ENCODE measurements at regions not wholly inside any gene's neighbourhood (a gene's known extent, or its start where the extent isn't known, plus 50 kb on each side); places are given as distances from the start of the nearest gene placed in this dataset.

- Histone ChIP-seq H3K27me3 (ENCODE audit: low read depth) (no peaks in the 10 kb centered on the region), H3K36me3 (no peaks in the 10 kb centered on the region), H3K4me3 (no peak overlapping the region), H3K9me3 (replicated peaks) (no peaks in the 10 kb centered on the region), H3K4me1 (no peaks in the 10 kb centered on the region), H3K27ac (replicated peaks) (no peak overlapping the region)
- TF ChIP-seq CTCF (IDR thresholded peaks at IDR 0.05; ENCODE audit: borderline replicate concordance) = no peak
- intact Hi-C loops (cut with micrococcal nuclease) = no loop called here
- DNase-seq = no peak
Observed at GRCh38 chr12:84660139-84660538, 252.5 kb downstream of the SLC6A15 start.

- Histone ChIP-seq H3K27me3 (ENCODE audit: low read depth) (no peaks in the 10 kb centered on the region), H3K36me3 (no peaks in the 10 kb centered on the region), H3K4me3 (no peak overlapping the region), H3K9me3 (replicated peaks) (no peaks in the 10 kb centered on the region), H3K27ac (replicated peaks) (no peak overlapping the region), H3K4me1 (no peaks in the 10 kb centered on the region)
- no peak for DNase-seq
- intact Hi-C loops (cut with micrococcal nuclease) = no loop called here
- TF ChIP-seq CTCF (IDR thresholded peaks at IDR 0.05; ENCODE audit: borderline replicate concordance) = no peak
Observed at GRCh38 chr12:84658877-84659276, 253.7 kb downstream of the SLC6A15 start.

GRCh38 chr12:84656705-84657104 is 255.9 kb downstream of the SLC6A15 start:
- no peak for TF ChIP-seq CTCF (IDR thresholded peaks at IDR 0.05; ENCODE audit: borderline replicate concordance)
- no peak for DNase-seq
- Histone ChIP-seq H3K4me3 (no peak overlapping the region), H3K9me3 (replicated peaks) (no peaks in the 10 kb centered on the region), H3K27me3 (ENCODE audit: low read depth) (no peaks in the 10 kb centered on the region), H3K4me1 (no peaks in the 10 kb centered on the region), H3K27ac (replicated peaks) (no peak overlapping the region), H3K36me3 (no peaks in the 10 kb centered on the region)
- intact Hi-C loops (cut with micrococcal nuclease) = no loop called here

GRCh38 chr12:84653482-84653881 is 259.1 kb downstream of the SLC6A15 start:
- intact Hi-C loops (cut with micrococcal nuclease) = no loop called here
- H3K27ac ChIP-seq (replicated peaks) = no peak overlapping the region
- H3K9me3 ChIP-seq (replicated peaks) = no peaks in the 10 kb centered on the region
- H3K27me3 ChIP-seq (ENCODE audit: low read depth) = no peaks in the 10 kb centered on the region
- H3K36me3 ChIP-seq = no peaks in the 10 kb centered on the region
- no peaks in the 10 kb centered on the region for H3K4me1 ChIP-seq
- TF ChIP-seq CTCF (IDR thresholded peaks at IDR 0.05; ENCODE audit: borderline replicate concordance) = no peak
- no peak for DNase-seq
- H3K4me3 ChIP-seq = no peak overlapping the region

- H3K4me1 ChIP-seq = no peaks in the 10 kb centered on the region
- H3K36me3 ChIP-seq = no peaks in the 10 kb centered on the region
- TF ChIP-seq CTCF (IDR thresholded peaks at IDR 0.05; ENCODE audit: borderline replicate concordance) = no peak
- H3K9me3 ChIP-seq (replicated peaks) = no peaks in the 10 kb centered on the region
- intact Hi-C loops (cut with micrococcal nuclease) = no loop called here
- no peak overlapping the region for H3K4me3 ChIP-seq
- DNase-seq = no peak
- H3K27me3 ChIP-seq (ENCODE audit: low read depth) = no peaks in the 10 kb centered on the region
- no peak overlapping the region for H3K27ac ChIP-seq (replicated peaks)
Observed at GRCh38 chr12:84648425-84648824, 264.2 kb downstream of the SLC6A15 start.

- no peak for DNase-seq
- no peak overlapping the region for H3K27ac ChIP-seq (replicated peaks)
- H3K27me3 ChIP-seq (ENCODE audit: low read depth) = no peaks in the 10 kb centered on the region
- H3K9me3 ChIP-seq (replicated peaks) = no peaks in the 10 kb centered on the region
- TF ChIP-seq CTCF (IDR thresholded peaks at IDR 0.05; ENCODE audit: borderline replicate concordance) = no peak
- H3K36me3 ChIP-seq = no peaks in the 10 kb centered on the region
- no peaks in the 10 kb centered on the region for H3K4me1 ChIP-seq
- intact Hi-C loops (cut with micrococcal nuclease) = no loop called here
- no peak overlapping the region for H3K4me3 ChIP-seq
Observed at GRCh38 chr12:84644908-84645307, 267.7 kb downstream of the SLC6A15 start.
